ENCODE measurements at regions not wholly inside any gene's neighbourhood (a gene's known extent, or its start where the extent isn't known, plus 50 kb on each side); places are given as distances from the start of the nearest gene placed in this dataset.

GRCh38 chr5:174319551-174319950 is 274.0 kb downstream of the NSG2 start:
- H3K4me2 ChIP-seq (ENCODE audit: extremely low read depth, insufficient read depth, low read length), result no peak overlapping the region

GRCh38 chr5:174320051-174320450 is 274.5 kb downstream of the NSG2 start:
- no peaks in the 10 kb centered on the region for H3K27me3 ChIP-seq (ENCODE audit: control insufficient read depth, insufficient read depth, low read length)
- no peaks in the 10 kb centered on the region for H3K79me2 ChIP-seq (ENCODE audit: control insufficient read depth, insufficient read depth, low read length)
- H3K4me1 ChIP-seq (ENCODE audit: control insufficient read depth, extremely low read depth, insufficient read depth, low read length), result no peaks in the 10 kb centered on the region
- DNase-seq (ENCODE audit: low read depth in 2 of 2), result no peak
- no peak overlapping the region for H2AFZ ChIP-seq (ENCODE audit: low read length)
- H3K9ac ChIP-seq (ENCODE audit: insufficient read depth, low read length), result no peak overlapping the region
- H3K4me2 ChIP-seq (ENCODE audit: extremely low read depth, insufficient read depth, low read length), result no peak overlapping the region
- peaks cover 1% of the 10 kb centered on the region for H3K36me3 ChIP-seq (ENCODE audit: control insufficient read depth, insufficient read depth, low read length)
- H4K20me1 ChIP-seq (ENCODE audit: control insufficient read depth, extremely low read depth, insufficient read depth, low read length), result no peaks in the 10 kb centered on the region
- H3K4me3 ChIP-seq (replicated peaks in 1 of 4; ENCODE audit: control extremely low read depth in 1 of 4, insufficient read depth in 1 of 4, low read depth in 3 of 4, low read length in 4 of 4), result no peak overlapping the region
- no peaks in the 10 kb centered on the region for H3K9me3 ChIP-seq (ENCODE audit: control insufficient read depth, insufficient read depth, low read depth, low read length)
- TF ChIP-seq CTCF (conservative IDR thresholded peaks at IDR 0.05 in 1 of 2, IDR thresholded peaks at IDR 0.05 in 1 of 2; ENCODE audit: low read depth in 1 of 2, low read length in 2 of 2), result no peak
- H3K27ac ChIP-seq (ENCODE audit: insufficient read depth, low read length), result no peak overlapping the region

More at GRCh38 chr5:174319551-174319950, 274.0 kb downstream of the NSG2 start:
- Histone ChIP-seq H3K4me1 (ENCODE audit: control insufficient read depth, extremely low read depth, insufficient read depth, low read length) (no peaks in the 10 kb centered on the region), H3K27me3 (ENCODE audit: control insufficient read depth, insufficient read depth, low read length) (no peaks in the 10 kb centered on the region), H3K9ac (ENCODE audit: insufficient read depth, low read length) (no peak overlapping the region), H3K79me2 (ENCODE audit: control insufficient read depth, insufficient read depth, low read length) (no peaks in the 10 kb centered on the region), H3K4me3 (replicated peaks in 1 of 4; ENCODE audit: control extremely low read depth in 1 of 4, insufficient read depth in 1 of 4, low read depth in 3 of 4, low read length in 4 of 4) (no peak overlapping the region), H2AFZ (ENCODE audit: low read length) (no peak overlapping the region), H4K20me1 (ENCODE audit: control insufficient read depth, extremely low read depth, insufficient read depth, low read length) (no peaks in the 10 kb centered on the region), H3K36me3 (ENCODE audit: control insufficient read depth, insufficient read depth, low read length) (peaks cover 1% of the 10 kb centered on the region), H3K9me3 (ENCODE audit: control insufficient read depth, insufficient read depth, low read depth, low read length) (no peaks in the 10 kb centered on the region), H3K27ac (ENCODE audit: insufficient read depth, low read length) (no peak overlapping the region)
- no peak for TF ChIP-seq EZH2 (IDR thresholded peaks at IDR 0.05; ENCODE audit: low read length, missing control alignments)
- TF ChIP-seq CTCF (conservative IDR thresholded peaks at IDR 0.05 in 1 of 2, IDR thresholded peaks at IDR 0.05 in 1 of 2; ENCODE audit: low read depth in 1 of 2, low read length in 2 of 2), result no peak
- no peak for DNase-seq (ENCODE audit: low read depth in 2 of 2)

- no peak for TF ChIP-seq EZH2 (IDR thresholded peaks at IDR 0.05; ENCODE audit: low read length, missing control alignments)
- no peak for TF ChIP-seq CTCF (conservative IDR thresholded peaks at IDR 0.05 in 1 of 2, IDR thresholded peaks at IDR 0.05 in 1 of 2; ENCODE audit: low read depth in 1 of 2, low read length in 2 of 2)
- Histone ChIP-seq H3K9ac (ENCODE audit: insufficient read depth, low read length) (no peak overlapping the region), H3K36me3 (ENCODE audit: control insufficient read depth, insufficient read depth, low read length) (peaks cover 1% of the 10 kb centered on the region), H2AFZ (ENCODE audit: low read length) (no peak overlapping the region), H3K79me2 (ENCODE audit: control insufficient read depth, insufficient read depth, low read length) (no peaks in the 10 kb centered on the region), H4K20me1 (ENCODE audit: control insufficient read depth, extremely low read depth, insufficient read depth, low read length) (no peaks in the 10 kb centered on the region), H3K4me1 (ENCODE audit: control insufficient read depth, extremely low read depth, insufficient read depth, low read length) (no peaks in the 10 kb centered on the region), H3K27me3 (ENCODE audit: control insufficient read depth, insufficient read depth, low read length) (no peaks in the 10 kb centered on the region), H3K4me2 (ENCODE audit: extremely low read depth, insufficient read depth, low read length) (no peak overlapping the region), H3K4me3 (replicated peaks in 1 of 4; ENCODE audit: control extremely low read depth in 1 of 4, insufficient read depth in 1 of 4, low read depth in 3 of 4, low read length in 4 of 4) (no peak overlapping the region), H3K27ac (ENCODE audit: insufficient read depth, low read length) (no peak overlapping the region), H3K9me3 (ENCODE audit: control insufficient read depth, insufficient read depth, low read depth, low read length) (no peaks in the 10 kb centered on the region)
- DNase-seq (ENCODE audit: low read depth in 2 of 2), result peak; percentile 60 to 75
Observed at GRCh38 chr5:174323878-174324281, 278.4 kb downstream of the NSG2 start.
